ENCODE measurements at regions not wholly inside any gene's neighbourhood (a gene's known extent, or its start where the extent isn't known, plus 50 kb on each side); places are given as distances from the start of the nearest gene placed in this dataset.
"Not testable (repeated sequence)": the region's sequence is repeated elsewhere in the genome, so short reads cannot be mapped to it uniquely, and the experiment has no call there.

DNA sequence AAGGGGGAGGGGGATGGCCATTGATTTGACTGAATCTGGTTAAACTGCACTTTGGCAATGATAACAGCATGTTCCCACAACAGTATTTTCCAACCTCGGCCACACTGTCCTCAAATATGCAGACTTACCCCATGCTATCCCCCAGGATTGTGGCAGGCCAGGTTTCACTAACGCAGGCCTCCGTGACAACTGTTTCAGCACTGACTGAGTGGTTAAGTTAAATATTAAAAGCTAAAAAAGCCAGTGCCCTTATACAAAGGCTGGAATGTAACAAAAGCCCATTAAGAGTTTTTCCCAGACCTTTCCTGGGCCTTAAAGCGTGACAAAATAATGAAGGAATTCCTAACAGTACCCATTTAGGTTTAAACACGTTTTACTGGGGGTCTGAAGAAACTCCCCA, 202.9 kb downstream of the USP25 start:
- no peak for DNase-seq

DNA sequence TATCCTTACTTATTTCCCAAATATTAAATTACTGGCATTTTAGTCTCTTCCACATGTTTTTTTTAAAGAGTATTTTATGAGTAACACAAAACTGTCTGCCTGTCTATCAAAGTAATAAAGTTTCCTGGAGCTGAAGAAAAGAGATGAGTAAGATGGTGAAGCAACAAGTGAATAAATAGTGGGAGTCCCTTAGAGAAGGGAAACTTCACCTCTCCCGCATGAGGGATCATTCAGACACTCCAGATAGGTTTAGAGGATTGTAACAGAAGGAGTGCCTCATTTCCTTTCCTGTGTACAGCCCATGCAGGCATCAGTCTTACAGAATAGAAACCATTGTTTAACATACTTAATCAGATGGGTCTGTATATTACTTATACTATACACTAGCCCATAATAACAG, 205.7 kb downstream of the USP25 start:
- no peak for DNase-seq

DNA sequence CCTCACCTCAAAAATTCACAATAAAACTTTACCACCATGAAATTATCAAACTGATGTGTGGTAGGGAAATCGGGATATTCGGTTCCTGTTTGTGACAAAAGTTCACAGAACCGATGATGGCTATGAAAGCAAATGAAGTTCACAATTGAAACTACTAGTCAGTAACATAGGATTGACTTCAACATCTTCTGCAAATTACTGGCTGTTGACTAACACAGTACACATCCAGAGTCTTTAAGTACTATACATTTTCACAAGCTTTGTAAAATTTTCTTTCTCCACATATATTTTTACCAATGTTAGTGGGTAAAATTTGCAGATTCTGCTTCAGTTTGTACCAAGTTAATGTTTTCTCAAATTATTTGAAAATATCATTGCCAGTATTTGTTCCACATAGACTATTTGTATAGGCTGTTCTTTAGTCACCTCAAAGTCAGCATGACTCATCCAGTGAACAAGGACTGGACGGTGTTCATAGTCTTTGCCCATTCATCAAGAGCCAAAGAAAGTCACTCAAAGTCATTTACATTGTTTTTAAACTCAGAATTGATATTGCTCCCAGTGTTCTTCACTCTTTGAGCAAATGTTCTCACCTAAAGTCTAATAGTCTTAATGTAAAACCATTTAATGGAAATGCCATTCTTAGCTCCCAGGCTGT, 213.4 kb downstream of the USP25 start:
- no peak for DNase-seq

DNA sequence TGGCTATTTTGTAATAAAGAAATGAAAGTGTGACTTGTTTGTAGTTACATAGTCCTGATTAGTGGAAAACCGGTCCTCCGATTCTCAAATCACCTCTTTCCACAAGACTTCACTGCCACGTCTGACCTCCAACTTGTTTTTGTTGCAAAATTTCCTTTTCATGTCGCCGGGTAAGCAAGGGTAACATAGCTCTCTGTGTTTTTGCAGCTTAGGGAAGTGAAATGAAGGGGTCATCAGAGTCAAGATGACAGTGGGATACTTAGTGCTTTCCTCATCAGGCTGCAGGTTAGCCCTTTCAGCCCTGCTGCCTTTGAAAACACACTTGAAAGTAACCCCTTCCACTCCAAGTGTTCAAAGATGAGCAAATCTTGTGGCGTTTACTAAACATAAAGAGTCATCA, 217.9 kb downstream of the USP25 start:
- DNase-seq: no peak

DNA sequence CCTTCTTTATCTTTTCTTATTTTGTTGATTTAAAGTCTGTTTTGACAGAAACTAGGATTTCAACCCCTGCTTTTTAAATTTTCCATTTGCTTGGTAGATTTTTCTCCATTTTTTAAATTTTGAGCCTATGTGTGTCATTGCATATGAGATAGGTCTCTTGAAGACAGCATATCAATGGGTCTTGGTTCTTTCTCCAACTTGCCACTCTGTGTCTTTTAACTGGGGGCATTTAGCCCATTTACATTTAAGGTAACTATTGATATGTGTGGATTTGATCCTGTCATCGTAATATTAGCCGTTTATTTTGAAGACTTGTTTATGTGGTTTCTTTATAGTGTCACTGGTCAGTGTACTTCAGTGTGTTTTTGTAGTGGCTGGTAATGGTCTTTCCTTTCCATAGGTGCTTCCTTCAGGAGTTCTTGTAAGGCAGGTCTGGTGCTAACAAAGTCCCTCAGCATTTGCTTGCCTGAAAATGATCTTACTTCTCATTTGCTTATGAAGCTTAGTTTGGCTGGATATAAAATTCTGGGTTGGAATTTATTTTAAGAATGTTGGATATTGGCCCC, 223.9 kb downstream of the USP25 start:
- DNase-seq: no peak

DNA sequence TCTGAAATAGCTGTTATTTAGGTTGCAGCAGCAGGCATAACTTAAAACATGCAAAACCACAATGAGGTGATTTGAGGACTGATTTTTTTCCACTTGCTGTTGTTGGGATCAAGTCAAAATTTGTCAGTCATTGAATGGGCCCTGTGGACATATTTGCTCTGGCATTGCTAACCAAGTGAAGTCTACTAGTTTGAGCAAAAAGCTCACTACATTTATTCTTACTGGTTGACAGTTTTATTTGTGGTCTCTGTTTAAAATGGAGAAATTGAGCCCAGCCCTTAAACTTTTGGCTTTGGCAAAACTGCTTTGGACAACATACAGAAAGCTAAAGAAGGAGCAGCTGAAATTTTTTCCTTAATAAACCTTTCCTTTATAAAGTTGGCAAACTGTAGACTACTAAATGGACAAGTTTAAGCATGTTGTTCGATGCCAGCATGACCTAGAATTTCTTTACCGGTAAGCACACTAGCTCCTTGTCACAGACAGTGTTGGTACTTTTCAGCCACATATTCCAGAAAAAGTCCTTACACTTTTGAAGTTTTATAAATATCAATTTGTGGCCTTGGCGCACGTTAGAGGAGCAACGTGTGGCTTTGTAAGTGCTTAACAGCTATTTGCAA, 234.6 kb downstream of the USP25 start:
- DNase-seq: no peak

DNA sequence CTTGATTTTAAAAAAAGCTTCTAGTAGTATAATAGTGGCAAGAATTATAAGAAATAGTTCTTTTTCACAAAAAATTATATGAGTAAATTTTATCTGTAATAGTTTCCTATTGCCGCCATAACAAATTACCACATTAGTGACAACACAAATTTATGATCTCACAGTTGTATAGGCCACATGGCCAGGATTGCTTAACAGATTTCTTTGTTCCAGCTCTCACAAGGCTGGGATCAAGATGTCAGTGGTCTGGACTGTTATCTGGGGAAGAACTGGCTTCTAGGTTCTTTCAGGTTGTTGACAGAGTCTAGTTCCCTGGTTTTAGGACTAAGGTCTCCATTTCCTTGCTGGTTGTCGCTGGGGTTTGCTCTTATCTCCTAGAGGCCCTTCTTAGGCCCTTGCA, 236.4 kb downstream of the USP25 start:
- no peak for DNase-seq

DNA sequence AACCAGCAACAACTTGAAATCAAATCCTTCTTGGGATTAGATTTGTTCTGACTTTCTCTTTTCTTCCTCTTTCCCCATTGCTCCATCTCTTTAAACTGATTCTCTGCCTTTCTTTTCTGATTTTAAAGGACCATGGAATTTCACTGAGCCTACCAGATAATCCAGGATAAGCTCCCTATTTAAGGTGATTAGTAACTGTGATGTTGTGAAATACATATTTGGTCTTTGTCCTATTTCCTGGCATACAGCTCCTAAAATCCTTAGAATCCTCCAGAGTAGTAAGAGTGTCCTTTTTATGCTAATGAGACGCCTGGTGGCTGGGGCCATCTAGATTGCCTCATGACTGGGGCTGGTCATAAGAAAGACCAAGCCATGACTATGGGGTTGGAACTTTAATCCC, 236.9 kb downstream of the USP25 start:
- no peak for DNase-seq

DNA sequence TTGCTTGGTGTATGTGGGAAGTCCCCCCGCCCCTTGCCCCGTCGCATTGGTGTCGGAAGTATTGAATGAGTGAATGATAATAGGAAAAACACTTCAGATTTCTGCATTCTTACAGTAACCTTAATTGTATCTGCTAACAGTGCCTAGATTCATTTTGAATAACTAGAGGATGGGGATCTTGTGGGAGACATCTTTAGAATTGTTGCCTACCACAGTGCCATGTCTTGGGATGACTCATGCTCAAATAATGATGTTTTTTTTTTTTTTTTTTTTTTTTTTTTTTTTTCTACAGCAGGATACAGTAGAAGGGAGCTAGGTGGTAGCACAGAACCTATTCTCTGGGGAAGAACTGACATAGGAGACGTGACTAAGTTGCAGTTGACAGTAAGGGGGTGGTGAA, 237.9 kb downstream of the USP25 start:
- no peak for DNase-seq

DNA sequence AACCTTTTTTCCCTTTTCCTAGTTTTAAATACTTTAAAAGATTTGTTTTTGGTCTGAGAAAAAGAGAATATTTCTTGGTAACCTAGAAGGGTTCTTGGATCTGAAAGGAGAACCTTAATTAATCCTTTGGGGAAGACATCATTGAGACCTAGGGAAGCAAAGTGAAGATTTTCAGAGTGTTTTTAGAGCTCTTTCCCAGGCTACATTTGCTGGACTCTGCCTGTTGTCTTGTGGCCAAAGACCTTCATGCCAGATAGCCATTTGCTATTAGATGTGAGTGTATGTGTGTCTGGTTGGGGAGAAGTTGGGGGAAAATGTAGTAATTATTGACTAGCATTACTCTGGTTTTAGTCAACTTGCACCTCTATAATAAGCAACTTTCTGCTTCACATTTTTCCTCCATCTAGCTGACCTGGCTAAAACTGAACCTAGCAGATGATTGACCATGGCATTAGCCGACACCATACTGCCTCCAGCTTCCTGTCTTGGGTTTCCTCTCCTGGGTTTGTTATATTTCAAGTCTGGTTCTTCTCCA, 239.1 kb downstream of the USP25 start:
- DNase-seq: no peak

DNA sequence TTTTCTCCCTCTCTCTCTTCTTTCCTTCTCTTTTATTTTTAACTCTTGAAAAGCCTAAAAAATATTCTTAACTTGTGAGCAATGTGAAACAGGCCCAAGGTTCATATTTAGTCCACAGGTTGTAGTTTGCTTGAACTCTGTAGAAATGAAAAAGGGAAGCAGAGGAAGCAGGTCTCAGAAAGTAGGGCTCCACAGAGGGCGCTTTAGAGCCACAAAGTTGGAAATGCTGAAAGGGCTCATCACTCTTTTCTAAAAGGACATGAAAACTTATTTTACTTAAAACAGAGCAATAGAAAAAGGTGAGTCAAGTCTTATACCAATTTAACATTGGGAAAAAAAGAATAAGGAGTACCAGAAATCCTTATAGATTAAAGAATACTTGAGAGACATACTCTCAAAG, 247.0 kb downstream of the USP25 start:
- no peak for DNase-seq

DNA sequence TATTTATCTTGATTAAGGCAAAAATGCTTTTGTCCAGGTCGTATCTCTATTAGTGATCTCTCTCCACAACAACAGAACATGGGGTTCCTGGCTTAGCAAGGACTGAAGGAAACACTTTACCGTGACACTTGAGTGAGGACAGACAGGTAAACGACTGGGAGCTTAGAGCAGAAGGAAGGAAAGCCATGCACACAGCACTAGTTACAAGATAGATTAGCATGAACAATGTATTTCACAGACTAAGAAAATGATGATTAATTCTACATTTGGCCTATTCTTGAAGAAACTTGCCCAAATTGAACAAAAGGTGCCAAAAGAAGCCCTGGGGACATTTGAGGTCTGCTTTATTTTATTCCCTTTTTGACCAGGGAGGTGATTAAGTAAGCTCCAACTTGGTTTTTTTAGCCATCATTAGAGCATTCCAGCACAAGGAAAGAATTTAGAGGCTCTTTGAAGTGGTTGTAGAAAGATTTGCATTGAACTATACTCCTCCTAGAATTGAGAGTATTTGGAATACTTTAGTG, 248.5 kb downstream of the USP25 start:
- DNase-seq: no peak

DNA sequence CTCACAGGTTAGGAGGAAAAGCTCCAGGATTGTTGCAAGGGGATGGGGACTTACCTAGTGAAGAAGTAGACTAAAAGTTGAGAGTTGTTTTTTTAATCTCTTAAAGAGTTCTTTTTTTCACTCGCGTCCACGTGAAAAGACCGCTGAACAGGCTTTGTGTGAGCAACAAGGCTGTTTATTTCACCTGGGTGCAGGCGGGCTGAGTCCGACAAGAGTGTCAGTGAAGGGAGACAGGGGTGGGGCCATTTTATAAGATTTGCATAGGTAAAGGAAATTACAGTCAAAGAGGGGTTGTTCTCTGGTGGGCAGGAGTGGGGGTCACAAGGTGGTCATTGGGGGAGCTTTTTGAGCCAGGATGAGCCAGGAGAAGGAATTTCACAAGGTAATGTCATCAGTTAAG, 249.7 kb downstream of the USP25 start:
- not testable (repeated sequence) for DNase-seq

DNA sequence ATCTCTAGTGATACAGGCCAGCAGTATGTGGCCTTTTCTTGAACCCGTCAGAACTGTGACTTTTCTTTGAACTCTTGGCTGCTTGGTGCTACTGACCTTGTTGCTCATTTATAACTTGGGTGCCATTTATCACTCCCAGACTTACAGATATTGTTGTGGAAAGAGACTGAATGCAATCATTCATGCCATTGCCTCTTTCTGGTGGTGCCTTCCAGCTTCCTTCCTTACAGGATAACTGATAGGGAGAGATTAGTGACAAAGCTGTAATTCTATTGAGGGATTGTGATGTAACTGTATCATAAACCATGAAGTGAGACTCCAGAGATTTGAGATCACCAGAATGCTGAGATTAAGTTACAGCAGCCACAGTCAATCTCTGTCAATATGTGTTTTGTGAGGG, 256.5 kb downstream of the USP25 start:
- DNase-seq: no peak

DNA sequence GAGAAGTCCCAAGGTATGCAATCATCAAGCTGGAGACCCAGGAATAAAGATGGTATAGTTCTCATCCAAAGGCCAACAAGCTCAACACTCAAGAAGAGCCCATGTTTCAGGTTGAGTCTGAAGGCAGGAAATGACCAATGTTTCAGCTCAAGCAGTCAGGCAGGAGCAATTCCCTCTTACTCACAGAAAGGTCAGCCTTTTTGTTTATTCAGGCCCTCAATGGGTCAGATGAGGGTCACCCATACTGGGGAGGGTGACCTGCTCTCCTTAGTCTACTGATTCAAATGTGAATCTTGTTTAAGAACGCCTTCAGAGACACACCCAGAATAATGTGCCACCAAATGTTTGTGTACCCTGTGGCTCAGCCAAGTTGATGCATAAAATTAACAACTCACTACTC, 262.4 kb downstream of the USP25 start:
- DNase-seq: no peak

DNA sequence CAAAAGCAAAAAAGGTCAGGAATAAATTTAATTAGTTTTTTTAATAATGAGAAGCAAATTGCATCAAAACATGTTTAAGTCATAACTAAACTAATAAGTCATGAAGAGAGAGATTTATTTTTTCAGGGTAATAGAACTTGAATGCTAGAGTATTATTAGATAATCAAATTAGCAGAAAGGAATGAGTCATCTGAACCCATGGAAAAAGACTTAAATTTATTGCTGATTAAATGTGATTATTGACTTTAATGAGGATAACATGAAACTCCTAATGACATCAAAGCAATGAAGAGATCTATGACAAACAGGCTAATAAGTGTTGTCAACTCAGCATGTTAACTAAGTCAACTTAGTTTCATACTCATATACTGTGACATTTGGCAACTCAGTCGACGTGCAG, 264.2 kb downstream of the USP25 start:
- no peak for DNase-seq

DNA sequence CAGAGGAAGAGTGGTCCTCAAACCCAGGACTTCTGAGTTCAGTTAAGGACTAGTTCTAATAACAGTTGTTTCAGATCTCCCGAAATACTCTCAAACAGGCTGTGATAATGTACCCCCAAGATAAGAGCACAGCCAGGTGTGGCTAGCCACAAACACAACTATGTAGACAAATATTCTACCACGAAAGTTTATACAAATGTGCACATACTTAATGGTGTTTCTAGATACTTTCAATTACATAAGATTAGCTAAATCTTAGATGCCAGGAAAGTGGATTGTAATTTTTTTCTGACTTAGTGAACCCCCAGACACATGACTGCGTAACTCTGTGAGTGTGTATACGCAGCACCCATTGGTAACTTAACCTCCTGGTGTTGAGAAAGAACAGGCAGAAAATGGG, 270.0 kb downstream of the USP25 start:
- no peak for DNase-seq

DNA sequence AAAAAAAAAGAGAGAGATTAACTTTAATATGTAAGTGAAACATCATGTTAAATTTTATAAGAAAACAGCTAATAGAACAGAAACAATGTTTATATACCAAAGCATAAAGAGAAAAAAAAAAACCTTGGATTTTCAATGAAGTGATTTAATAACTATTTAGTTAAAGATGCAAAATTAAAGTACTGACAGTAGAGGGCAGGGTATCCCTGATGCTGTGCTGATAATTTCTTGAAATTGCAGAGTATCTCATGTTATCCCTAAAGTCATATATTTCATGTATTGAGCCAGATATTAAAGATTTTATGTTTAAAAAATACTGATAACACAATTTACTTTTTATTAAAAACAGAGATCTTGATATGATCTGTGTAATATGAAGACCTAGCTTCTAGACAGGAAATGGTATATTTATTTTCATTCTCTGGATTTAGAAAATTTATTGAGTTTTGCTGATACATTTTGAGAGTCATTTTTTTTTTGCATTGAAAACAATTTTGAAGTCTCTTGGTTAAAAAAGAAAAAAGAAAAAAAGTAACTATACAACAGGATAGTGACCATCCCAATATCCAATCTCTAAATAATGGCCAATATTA, 273.2 kb downstream of the USP25 start:
- no peak for DNase-seq

DNA sequence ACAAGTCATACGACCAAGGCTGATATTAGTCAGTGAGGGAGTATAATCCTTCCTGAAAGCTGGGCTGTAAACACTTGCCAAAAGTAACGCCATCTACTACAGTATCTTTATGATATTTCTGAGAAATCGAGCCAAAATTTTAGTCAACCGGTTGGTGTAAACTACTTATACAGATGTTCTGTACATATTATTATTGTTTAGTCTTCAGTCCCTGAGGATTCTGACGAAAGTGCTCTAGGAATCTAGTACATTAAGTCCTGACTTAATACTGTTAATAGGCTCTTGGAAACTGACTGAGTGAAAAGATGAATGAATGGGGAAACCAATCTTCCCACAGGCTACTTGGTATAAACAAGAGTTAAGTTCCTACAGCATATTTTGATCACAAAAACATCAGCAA, 274.3 kb downstream of the USP25 start:
- no peak for DNase-seq

DNA sequence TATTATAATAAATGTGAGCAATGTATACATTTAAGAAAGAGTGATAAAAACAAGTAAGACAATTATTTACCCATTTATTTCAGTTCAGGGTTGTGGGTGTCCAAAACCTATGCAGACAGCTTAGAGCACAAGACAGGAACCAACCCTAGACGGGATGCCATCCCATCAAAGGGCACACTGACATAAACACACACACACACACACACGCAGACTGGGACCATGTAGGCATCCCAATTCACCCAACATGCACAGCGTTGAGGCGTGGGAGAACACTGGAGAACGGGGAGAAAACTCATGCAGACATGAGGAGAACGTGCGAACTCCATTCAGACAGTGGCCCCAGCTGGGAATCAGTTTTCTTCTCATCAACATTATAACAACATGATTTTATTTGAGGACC, 274.7 kb downstream of the USP25 start:
- no peak for DNase-seq

DNA sequence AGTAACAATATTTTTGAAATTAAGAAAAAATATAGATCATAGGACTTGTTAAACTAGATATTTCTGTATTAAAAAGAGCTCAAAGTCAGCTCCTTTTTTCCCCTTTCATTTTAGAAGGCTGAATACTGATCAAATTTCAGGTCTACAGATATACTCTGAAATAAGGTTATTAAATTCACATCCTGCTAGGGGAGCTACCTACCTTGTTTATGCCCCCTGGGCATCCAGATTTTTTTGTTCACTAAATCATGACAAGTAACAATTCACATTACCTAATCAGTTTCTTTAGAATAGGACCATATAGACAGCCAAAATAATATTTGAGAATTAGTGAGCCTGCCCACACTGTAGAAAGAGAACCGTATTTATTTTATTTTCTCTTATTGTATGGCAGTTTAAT, 276.2 kb downstream of the USP25 start:
- DNase-seq: no peak

DNA sequence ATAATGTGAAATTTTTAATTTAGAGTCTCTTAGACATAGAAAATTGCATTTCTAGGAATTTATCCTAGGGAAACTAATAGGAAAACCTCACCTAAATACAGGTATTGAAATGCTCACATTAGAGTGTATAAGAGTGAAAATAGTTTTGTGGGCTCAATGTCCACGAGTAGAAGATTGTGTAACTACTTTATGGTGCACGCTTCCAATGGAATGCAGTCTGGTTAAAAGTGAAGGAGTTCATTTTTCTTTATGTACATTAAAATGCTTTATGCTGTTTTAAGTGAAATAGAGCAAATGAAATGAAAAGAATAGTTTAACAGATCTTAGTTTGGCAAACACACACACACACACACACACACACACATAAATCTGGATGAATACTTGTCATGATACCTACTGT, 278.2 kb downstream of the USP25 start:
- no peak for DNase-seq

DNA sequence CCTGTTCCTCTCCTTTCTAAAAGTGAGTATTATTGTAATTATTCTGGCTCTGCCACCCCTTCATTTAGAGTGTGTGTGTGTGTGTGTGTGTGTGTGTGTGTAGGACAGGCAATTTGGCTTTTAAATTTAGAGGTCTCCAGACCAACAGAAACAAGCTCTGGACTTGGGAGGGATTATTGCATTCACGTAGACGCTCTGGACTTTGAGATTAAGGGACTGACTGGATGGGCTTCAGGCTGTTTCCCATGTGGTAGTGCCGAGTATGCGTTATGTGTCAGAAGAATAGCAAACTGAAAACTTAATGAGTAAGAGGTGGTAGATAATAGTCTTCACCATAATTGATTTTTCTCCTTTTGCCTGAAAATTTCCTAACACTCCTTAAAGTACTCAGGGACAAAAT, 281.9 kb downstream of the USP25 start:
- no peak for DNase-seq

DNA sequence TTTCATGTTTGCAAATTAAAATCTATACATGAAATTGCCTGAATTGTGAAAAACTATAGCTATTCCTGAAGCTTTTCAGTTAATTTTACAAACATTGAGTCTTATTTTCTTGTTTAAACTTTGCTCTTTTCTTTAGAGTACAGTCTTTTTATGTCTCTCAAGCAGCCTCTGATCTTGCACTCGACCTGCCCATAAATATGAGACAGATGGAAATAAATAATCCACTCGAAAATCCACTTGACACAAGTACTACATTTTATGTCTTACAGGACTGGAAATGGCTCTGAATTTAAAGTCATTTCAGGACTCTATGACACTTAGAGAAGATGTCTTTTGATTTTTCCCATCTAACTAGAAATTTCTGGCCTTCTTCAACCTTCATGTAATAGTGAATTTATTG, 283.8 kb downstream of the USP25 start:
- DNase-seq: no peak
